Hindlimb muscle (tissue), 1 donor: ENCODE measurements at regions not wholly inside any gene's neighbourhood (a gene's known extent, or its start where the extent isn't known, plus 50 kb on each side); places are given as distances from the start of the nearest gene placed in this dataset.
"Not testable (repeated sequence)": the region's sequence is repeated elsewhere in the genome, so short reads cannot be mapped to it uniquely, and the experiment has no call there.

Experiments
- DNase-seq: peaks from one replicate; pipeline ENCODE4 v3.0.0-alpha.2; 2013

DNA sequence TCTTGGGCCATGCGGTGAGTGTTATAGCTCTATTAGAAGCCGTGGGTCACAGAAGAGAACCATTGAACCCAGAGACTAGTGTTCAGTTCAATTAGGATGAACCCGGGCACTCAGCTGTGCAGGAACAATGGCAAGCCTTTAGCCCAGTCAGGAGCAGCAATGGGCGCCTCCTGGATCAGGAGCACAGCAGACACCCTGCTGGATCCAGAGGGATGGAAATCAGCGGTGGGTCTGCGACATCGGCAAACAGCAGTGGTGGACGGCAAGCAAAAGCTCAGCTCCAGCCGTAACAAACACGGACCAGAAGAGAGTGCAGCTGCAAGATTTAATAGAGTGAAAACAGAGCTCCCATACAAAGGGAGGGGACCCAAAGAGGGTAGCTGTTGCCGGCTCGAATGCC, 228.3 kb upstream of the SPOPL start:
- DNase-seq, result not testable (repeated sequence)

DNA sequence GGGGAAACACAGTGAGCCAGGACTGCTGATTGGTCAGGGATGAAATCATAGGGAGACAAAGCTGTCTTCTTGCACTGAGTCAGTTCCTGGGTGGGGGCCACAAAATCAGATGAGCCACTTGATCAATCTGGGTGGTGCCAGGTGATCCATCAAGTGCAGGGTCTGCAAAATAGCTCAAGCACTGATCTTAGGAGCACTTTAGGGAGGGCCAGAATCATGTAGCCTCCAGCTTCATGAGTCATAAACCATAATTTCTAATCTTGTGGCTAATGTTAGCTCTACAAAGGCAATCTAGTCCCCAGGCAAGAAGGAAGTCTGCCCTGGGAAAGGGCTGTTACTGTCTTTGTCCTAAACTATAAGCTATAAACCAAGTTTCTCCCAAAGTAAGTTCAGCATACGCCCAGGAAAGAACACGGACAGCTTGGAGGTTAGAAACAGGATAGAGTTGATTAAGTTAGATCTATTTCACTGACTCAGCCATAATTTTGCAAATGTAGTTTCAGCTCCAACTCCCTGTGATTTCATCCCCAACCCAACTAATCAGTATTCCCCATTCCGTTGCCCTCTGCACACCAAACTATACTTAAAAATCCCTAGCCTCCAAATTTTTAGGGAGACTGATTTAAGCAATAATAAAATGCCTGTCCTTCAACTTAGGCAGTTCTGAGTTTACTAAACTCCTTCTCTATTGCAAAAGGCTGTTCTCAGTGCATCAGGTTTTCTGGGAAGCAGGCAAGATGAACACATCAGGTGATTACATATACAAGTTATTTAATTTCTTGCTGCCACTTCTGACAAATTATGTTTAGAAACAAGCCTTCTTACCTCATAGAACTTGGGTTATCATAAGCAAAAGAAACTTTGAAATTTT, 226.9 kb upstream of the SPOPL start:
- DNase-seq, result no peak

DNA sequence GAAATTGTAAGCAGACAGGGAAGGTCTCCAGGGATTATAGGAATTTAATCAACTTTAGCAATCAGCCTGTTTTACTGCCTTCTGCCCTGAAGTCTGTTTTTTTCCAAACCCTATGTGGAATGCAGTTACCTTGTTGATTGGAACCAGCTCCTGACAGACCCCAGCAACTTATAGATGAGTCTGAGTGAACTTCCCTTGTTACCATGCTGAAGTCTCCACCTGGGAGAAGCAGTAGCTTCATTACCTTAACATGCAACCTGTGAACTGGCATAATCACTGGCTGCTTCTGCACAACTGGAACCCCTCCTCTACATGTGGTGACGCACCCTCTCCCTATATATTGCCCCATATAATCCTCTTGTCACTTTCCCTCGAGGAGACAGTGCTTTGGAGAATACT, 226.3 kb upstream of the SPOPL start:
- no peak for DNase-seq

DNA sequence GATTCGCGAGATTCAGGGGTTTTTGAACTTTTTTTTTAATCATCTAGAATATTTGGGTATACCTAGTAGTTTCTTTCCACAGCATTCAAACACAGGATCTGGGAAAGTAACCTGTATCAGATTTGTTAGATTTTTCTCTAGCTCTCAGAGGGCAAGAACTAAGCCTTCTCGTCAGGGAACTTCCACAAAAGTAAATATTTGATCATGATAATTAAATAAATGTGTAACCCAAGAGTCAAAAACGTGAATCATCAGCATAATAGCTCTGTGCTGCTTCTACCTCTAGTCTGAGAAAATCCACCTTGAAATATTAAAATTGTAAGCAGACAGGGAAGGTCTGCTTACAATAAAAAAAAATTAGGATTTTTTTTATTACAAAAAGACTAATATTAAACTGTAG, 225.7 kb upstream of the SPOPL start:
- DNase-seq, result no peak

DNA sequence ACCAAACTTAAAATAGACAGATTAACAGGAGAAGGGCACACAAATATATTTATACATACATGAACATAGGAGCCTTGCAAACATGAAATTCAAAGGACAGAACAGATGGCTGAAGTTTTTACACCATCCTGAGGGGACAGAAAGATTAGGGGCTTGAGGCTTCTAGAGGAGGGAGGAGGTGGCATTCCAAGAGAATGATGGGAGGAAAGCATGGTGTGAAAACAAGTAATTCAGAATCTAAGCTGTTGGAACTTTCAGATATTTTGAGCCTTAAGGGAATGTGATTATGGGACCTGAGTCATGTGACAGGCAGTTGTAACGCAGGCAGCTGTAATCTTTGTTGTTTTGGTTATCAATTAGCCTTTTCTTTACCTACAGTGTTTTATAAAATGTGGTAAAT, 225.2 kb upstream of the SPOPL start:
- no peak for DNase-seq

DNA sequence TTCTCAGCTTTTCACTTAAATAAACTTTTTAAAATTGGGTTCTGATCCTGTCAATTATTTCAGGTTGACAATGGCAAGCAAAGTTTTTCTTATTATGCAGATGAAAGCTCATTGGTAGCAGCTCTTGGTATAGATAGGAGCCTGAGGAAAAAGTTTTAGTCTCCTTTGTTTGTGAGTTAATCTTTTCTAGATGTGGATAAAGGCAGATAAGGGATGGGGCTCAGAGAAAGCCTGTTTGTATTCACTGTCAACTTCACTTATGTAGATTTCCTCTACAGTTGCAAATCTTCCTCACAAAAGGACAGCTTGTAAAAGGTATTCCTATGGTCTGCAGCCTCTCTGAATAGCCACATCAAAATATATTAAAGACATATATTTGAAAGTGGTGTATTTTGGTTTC, 224.5 kb upstream of the SPOPL start:
- DNase-seq, result no peak

DNA sequence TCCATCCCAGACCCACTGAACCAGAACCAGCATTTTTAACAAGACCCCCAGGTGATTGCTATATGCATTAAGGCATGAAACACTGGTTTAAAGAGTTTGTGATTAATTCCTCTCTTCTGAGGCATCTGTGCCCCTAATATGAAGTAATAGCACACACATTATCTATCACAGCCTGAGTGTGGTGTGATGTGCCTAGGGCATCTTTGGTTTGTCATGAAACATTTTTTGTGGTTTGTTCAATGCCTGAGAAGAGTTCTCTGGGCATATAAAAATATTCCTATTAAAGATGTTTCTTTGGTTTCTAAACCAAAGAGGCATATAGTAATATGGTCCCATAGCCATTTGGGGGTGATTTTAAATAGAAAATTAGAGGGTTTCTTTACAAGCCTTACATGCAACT, 221.7 kb upstream of the SPOPL start:
- no peak for DNase-seq

DNA sequence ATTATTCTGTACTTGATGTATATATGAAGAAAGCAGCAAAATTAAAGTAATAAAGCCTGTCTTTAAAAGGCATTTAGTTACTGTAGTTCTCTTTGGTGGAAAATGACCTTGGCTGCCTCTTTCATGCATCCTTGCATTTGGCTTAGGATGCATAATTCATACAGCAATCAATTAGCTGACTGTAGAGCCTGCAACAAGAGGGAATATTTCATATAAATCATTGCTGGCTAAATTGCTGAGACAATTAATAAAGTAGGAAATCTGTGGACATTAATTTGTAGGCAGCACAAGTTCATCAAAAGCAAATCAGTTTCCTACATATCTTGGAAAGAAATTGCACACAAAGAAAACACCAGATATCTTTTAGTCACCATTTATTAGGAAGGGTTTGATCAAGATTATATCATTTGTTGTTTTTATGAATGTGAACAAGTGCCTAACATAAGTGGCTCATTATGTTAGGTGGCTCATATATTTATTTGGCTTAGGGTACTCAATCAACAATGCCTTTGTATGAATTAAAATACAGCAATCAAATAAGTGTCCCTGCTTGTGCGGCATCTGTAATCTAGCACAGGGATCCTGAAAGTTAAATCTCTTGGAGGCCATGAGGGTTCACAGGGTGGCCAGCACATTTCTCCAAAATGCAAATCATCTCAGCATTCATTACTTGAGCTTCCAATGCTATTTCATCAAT, 220.4 kb upstream of the SPOPL start:
- DNase-seq, result no peak

DNA sequence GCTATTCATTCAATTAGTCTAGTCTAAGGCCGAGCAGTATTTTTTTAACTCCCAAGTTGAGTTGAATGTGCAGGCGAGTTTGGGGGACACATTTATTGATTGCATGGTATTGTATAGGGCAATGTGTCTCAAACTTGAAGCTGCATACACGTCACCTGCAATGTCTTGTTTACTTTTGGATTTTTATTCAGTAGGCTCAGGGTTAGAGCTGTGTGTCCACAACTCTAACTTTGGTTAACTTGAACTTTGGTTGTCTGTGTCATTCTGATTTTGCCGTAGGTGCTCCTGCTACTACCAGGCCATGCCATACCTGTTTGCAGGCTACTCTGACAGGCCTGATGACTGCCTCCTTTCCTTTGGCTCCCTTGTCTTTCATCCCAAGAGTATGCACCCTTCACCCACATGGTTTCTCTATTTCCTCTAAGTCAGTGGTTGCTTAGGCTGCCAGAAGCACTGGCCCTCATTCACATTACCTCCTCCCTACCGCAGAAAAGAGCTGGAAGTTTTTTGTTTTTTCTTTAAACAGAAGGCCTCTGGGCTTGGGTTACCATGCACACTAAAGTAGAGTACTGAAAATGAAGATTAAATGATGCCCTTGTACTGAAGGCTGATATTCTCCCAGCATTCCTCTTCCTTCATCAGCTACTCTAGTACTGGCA, 219.4 kb upstream of the SPOPL start:
- no peak for DNase-seq

DNA sequence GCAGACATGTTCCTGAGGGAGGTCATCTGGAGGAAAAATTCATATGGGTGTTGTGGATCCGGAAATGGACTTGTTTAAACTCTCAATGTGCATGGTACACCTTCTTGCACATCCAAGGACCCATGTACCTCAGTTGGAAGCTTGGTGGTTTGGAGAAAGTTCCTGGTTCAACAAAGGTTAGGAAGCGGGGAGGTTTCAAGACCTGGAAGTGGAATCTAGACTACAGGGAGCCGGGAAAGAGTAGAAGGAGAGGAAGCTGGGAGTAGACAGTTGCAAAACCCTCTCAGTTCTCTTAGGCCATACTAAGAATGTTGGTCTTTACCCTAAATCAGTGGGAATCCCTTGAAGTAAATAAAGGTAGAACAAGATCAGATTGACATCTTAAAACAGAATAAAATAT, 209.8 kb upstream of the SPOPL start:
- DNase-seq, result no peak

DNA sequence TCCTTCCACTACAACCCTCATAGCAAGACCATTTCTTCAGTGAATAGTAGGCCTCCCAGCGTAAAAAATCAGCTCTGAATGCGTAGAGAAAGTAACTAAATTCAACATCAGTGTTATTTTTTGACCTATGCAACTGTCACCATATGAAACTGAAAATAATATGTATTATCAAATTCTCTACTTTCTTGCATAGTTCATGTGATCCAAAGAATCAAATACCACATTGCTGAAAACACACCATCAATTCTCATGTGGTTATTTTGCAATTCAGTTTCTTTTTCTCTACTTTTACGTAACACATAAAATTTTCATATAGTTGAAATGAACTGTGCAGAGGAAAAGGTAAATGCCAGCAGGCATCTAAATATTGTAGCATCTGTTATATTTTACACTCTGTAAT, 208.5 kb upstream of the SPOPL start:
- DNase-seq, result no peak

DNA sequence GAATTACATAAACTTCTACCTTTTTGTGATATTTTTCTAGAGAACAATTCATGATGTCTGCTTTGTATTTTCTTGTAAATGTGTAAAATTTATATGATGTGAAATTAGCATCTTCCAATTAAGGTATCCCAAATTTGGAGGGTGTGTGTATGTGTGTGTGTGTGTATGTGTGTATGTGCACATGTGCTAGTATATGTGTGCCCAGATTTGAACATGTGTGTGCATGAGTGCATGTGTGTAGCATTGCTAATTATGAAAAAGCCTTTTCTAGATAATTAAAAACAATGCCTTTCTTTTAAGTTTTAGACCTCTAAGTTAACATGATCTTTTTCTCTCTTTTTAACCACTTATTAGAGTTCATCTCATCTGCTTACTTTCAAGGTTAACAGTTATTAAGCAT, 208.0 kb upstream of the SPOPL start:
- no peak for DNase-seq

DNA sequence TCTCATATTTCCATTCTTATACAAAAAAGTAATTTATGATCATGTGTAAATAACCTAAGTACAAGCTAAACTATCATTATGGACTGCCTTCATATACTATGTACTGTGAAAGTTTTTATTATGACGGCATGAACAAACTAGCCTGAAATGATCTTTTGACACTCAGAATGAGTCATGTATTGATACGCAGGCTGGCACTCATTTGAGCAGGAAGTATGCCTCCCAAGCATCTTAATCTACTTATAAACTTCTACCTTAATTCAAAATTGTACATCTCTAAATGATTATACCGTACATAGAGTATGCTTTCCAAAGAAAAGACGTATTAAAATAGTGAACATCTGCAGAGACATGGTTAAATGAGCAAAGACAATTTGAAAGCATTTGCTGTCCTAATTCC, 207.1 kb upstream of the SPOPL start:
- DNase-seq, result no peak

DNA sequence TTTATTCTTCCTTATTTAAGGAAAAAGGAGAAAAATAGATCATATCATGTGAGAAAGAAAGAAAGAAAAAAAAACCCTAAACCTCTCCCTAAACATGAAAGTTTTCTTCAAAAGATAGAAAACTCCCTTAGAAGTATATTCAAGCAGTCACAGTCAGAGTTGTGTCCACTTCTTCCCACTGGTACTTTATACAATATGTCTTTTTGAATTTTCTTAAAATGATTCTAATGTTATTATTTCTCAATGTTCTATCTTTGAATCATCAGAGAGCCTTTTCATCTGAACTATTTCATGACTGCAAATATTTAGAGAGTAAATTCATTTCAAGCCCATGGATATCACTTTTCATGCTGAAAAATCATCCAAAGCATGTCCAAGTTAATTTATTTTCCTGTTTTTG, 205.2 kb upstream of the SPOPL start:
- DNase-seq, result no peak

DNA sequence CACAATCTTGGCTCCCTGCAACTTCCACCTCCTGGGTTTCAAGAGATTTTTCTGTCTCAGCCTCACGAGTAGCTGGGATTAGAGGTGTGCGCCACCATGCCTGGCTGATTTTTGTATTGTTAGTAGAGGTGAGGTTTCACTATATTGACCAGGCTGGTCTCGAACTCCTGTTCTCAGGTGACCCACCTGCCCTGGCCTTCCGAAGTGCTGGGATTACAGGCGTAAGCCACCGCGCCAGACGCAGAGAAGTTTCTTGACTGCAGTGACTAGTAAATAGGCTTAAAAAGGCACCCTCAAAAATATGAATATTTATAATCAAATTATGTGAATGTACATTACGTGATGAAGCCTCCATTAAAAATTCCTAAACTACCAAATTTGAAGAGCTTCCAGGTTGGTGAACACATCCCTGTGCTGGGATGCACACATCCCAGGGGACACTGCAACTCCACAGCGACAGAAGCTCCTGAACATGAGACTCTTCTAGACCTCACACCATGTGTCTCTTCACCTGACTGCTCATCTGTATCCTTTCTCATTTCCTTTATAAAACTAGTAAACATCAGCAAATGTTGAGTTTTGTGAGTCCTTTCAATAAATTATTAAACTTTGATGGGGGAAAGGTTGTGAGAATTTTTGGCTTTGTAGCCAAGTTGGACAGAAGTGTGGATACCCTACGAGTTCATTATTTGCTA, 203.3 kb upstream of the SPOPL start:
- no peak for DNase-seq

DNA sequence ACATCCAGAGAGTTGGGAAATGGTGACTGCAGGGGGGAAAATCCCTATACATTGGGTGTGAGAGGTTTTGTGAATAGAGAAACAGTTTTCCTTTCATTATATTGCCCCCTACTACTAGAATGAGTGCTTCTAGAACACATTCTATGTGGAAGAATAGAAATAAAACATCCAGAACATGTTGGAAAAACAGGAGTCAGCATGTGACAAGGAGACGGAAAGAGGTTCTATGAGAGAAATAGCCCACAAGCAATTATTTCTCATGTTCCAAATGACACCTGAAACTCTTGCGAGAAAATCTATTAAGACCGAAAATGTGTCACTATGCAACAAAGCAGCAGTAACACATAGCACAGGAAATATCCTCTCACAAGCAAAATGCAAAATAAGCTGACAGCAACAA, 202.7 kb upstream of the SPOPL start:
- DNase-seq, result no peak

DNA sequence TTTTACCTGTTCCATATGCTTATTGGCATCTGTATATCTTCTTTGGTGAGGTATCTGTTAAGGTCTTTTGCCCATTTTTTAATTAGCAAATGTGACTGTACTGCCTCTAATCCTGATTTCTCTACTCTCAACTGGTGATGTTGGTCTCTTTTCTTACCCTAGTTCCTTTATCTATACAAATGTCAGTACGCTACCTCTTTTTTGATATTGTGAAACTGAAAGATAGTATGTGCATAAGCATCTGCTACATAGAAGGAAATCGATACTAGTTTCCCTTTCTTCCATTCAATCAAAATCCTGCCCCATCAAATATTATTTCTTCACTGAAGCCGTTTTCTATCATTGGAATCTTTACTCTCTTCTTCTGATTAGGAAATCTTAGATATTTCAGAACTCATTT, 194.9 kb upstream of the SPOPL start:
- no peak for DNase-seq

DNA sequence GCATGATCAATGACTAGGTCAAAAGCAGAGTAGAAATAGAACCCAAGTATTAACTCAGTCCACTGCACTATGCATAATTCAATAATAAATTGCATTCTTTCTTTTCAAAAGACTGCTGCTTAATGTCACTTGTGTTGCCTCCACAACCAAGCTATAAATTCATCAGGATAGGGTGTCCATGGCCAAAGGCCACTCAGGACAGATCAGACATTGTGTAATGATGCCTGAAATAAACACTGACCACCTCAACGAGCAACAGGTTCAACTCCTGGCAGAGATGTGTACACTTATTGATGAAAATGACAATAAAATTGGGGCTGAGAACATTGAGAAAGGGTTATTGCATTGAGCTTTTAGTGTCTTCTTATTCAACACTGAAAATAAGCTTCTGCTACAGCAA, 194.5 kb upstream of the SPOPL start:
- no peak for DNase-seq

DNA sequence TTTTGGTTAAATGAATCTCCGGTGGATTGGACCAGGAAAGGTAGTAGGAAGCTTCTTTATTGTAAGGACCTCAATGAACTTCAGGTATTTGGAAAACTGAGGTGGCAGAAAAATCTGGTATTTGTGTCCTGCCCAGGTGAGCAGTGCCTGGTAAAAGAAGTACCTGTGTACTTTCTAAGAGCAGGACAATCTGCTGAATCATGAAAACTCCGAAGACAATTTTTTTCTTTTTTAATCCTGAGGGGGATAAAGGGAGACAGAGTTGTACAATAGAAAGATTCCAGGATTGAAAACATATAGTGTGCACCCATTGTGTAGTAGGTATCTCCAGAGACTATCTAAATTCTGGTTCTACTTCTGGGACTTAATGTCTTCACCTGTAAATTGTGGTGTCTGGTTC, 191.8 kb upstream of the SPOPL start:
- DNase-seq, result no peak

DNA sequence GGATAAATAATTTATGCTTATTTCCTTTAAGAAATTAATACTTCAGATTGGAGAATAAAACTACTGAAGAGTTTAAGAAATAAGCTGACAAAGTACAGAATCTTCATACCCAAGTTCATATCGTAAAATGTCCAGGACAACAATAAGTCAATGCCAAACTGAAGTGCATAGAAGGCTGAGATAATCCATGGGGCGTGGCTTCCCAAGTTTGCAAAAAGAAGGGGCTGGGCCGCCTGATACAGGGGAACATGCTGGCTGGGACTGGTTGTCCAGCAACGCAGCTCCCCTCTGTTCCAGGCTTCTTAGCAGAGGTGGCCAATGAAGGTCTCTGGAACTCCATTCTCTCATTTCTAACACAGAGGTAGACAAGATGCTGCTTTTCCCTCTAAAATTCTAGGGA, 189.5 kb upstream of the SPOPL start:
- no peak for DNase-seq

DNA sequence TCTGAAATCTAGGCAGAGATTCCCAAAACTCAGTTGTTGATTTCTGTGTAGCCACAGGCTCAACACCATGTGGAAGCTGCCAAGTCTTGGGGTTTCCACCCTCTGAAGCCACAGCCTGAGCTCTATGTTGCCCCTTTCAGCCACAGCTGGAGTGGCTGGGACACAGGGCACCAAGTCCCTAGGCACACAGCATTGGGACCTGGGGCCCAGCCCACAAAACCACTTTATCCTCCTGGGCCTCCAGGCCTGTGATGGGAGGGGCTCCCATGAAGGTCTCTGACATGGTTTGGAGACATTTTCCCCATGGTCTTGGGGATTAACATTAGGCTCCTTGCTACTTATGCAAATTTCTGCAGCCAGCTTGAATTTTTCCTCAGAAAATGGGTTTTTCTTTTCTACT, 186.0 kb upstream of the SPOPL start:
- not testable (repeated sequence) for DNase-seq

DNA sequence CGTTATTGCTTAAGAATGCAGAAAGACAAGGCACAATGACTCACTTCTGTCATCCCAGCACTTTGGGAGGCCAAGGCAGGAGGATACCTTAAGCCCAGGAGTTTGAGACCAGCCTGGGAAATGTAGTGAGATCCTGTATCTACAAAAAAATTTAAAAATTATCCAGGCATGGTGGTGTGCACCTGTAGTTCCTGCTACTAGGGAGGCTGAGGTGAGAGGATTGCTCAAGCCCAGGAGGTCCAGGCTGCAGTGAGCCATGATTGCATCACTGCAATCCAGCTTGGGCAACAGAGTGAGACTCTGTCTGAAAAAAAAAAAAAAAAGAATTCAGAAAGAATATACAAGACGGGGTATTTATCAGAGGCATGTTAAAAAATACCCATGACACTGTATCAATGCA, 182.0 kb upstream of the SPOPL start:
- DNase-seq, result no peak

DNA sequence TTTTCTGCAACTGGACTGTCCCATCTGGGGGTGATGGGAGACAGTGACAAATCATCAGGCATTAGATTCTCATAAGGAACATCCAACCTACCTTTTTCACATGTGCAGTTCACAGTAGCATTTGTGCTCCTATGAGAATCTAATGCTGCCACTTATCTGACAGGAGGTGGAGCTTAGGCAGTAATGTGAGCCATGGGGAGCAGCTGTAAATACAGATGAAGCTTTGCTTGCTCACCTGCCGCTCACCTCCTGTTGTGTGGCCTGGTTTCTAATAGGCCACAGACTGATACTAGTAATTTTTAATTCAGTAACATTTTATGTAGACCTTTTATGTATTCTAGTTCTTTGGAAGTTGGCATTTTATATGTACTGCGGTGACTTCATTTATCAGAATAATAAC, 180.1 kb upstream of the SPOPL start:
- DNase-seq, result no peak
